A673 (cell line): ENCODE measurements at regions not wholly inside any gene's neighbourhood (a gene's known extent, or its start where the extent isn't known, plus 50 kb on each side); places are given as distances from the start of the nearest gene placed in this dataset.

ENCODE experiments used
- CTCF ChIP-seq: fragments of 300-800, 200-600 bp; sonication (generic); conservative IDR thresholded peaks from 2 replicates; pipeline ENCODE4 v1.5.1; 2017; ENCODE audit warnings: low read depth, mild to moderate bottlenecking, antibody characterized with exemption, low read length, moderate library complexity, mixed read lengths
- EZH2 ChIP-seq: fragments of 200-600 bp; sonication (generic); IDR thresholded peaks from 2 replicates; pipeline ENCODE4 v1.6.1; 2017; ENCODE audit warnings: borderline replicate concordance, low read depth, mild to moderate bottlenecking, mixed read lengths, antibody characterized with exemption, low read length; ENCODE audit not compliant: poor library complexity, severe bottlenecking

GRCh38 chr6:85912582-85912981 is 269.9 kb upstream of the SYNCRIP start:
- TF ChIP-seq CTCF: no peak
- TF ChIP-seq EZH2: no peak
